ENCODE measurements at regions not wholly inside any gene's neighbourhood (a gene's known extent, or its start where the extent isn't known, plus 50 kb on each side); places are given as distances from the start of the nearest gene placed in this dataset.

- Histone ChIP-seq H3K4me2 (ENCODE audit: extremely low read depth, insufficient read depth, low read length) (no peak overlapping the region), H3K9ac (ENCODE audit: insufficient read depth, low read length) (no peak overlapping the region), H3K4me3 (replicated peaks in 1 of 4; ENCODE audit: control extremely low read depth in 1 of 4, insufficient read depth in 1 of 4, low read depth in 3 of 4, low read length in 4 of 4) (no peak overlapping the region), H3K9me3 (ENCODE audit: control insufficient read depth, insufficient read depth, low read depth, low read length) (no peaks in the 10 kb centered on the region), H3K79me2 (ENCODE audit: control insufficient read depth, insufficient read depth, low read length) (no peaks in the 10 kb centered on the region), H3K27ac (ENCODE audit: insufficient read depth, low read length) (no peak overlapping the region), H3K36me3 (ENCODE audit: control insufficient read depth, insufficient read depth, low read length) (no peaks in the 10 kb centered on the region), H2AFZ (ENCODE audit: low read length) (no peak overlapping the region), H4K20me1 (ENCODE audit: control insufficient read depth, extremely low read depth, insufficient read depth, low read length) (no peaks in the 10 kb centered on the region), H3K4me1 (ENCODE audit: control insufficient read depth, extremely low read depth, insufficient read depth, low read length) (no peaks in the 10 kb centered on the region), H3K27me3 (ENCODE audit: control insufficient read depth, insufficient read depth, low read length) (no peaks in the 10 kb centered on the region)
- TF ChIP-seq EZH2 (IDR thresholded peaks at IDR 0.05; ENCODE audit: low read length, missing control alignments) (no peak), CTCF (conservative IDR thresholded peaks at IDR 0.05 in 1 of 2, IDR thresholded peaks at IDR 0.05 in 1 of 2; ENCODE audit: low read depth in 1 of 2, low read length in 2 of 2) (no peak)
- no peak for DNase-seq (ENCODE audit: low read depth in 2 of 2)
Measured at GRCh38 chr7:68050627-68051026, 1054.0 kb downstream of the TYW1 start.

- H3K4me2 ChIP-seq (ENCODE audit: extremely low read depth, insufficient read depth, low read length), result no peak overlapping the region
- no peaks in the 10 kb centered on the region for H3K79me2 ChIP-seq (ENCODE audit: control insufficient read depth, insufficient read depth, low read length)
- no peak for DNase-seq (ENCODE audit: low read depth in 2 of 2)
- H3K9me3 ChIP-seq (ENCODE audit: control insufficient read depth, insufficient read depth, low read depth, low read length), result no peaks in the 10 kb centered on the region
- no peak for TF ChIP-seq EZH2 (IDR thresholded peaks at IDR 0.05; ENCODE audit: low read length, missing control alignments)
- no peak for TF ChIP-seq CTCF (conservative IDR thresholded peaks at IDR 0.05 in 1 of 2, IDR thresholded peaks at IDR 0.05 in 1 of 2; ENCODE audit: low read depth in 1 of 2, low read length in 2 of 2)
- no peaks in the 10 kb centered on the region for H3K27me3 ChIP-seq (ENCODE audit: control insufficient read depth, insufficient read depth, low read length)
- no peaks in the 10 kb centered on the region for H4K20me1 ChIP-seq (ENCODE audit: control insufficient read depth, extremely low read depth, insufficient read depth, low read length)
- no peaks in the 10 kb centered on the region for H3K36me3 ChIP-seq (ENCODE audit: control insufficient read depth, insufficient read depth, low read length)
- no peak overlapping the region for H2AFZ ChIP-seq (ENCODE audit: low read length)
- no peaks in the 10 kb centered on the region for H3K4me1 ChIP-seq (ENCODE audit: control insufficient read depth, extremely low read depth, insufficient read depth, low read length)
- H3K9ac ChIP-seq (ENCODE audit: insufficient read depth, low read length), result no peak overlapping the region
- H3K4me3 ChIP-seq (replicated peaks in 1 of 4; ENCODE audit: control extremely low read depth in 1 of 4, insufficient read depth in 1 of 4, low read depth in 3 of 4, low read length in 4 of 4), result no peak overlapping the region
- H3K27ac ChIP-seq (ENCODE audit: insufficient read depth, low read length), result no peak overlapping the region
Measured at GRCh38 chr7:68058014-68058413, 1061.4 kb downstream of the TYW1 start.

GRCh38 chr7:68063171-68063570, 1066.5 kb downstream of the TYW1 start:
- Histone ChIP-seq H3K9me3 (ENCODE audit: control insufficient read depth, insufficient read depth, low read depth, low read length) (no peaks in the 10 kb centered on the region), H3K4me2 (ENCODE audit: extremely low read depth, insufficient read depth, low read length) (no peak overlapping the region), H3K27ac (ENCODE audit: insufficient read depth, low read length) (no peak overlapping the region), H2AFZ (ENCODE audit: low read length) (no peak overlapping the region), H3K9ac (ENCODE audit: insufficient read depth, low read length) (no peak overlapping the region), H3K79me2 (ENCODE audit: control insufficient read depth, insufficient read depth, low read length) (no peaks in the 10 kb centered on the region), H4K20me1 (ENCODE audit: control insufficient read depth, extremely low read depth, insufficient read depth, low read length) (no peaks in the 10 kb centered on the region), H3K4me1 (ENCODE audit: control insufficient read depth, extremely low read depth, insufficient read depth, low read length) (no peaks in the 10 kb centered on the region), H3K36me3 (ENCODE audit: control insufficient read depth, insufficient read depth, low read length) (no peaks in the 10 kb centered on the region), H3K27me3 (ENCODE audit: control insufficient read depth, insufficient read depth, low read length) (no peaks in the 10 kb centered on the region), H3K4me3 (replicated peaks in 1 of 4; ENCODE audit: control extremely low read depth in 1 of 4, insufficient read depth in 1 of 4, low read depth in 3 of 4, low read length in 4 of 4) (no peak overlapping the region)
- DNase-seq (ENCODE audit: low read depth in 2 of 2), result no peak
- TF ChIP-seq CTCF (conservative IDR thresholded peaks at IDR 0.05 in 1 of 2, IDR thresholded peaks at IDR 0.05 in 1 of 2; ENCODE audit: low read depth in 1 of 2, low read length in 2 of 2), result peak in 1 of 2 donors; percentile 8
- no peak for TF ChIP-seq EZH2 (IDR thresholded peaks at IDR 0.05; ENCODE audit: low read length, missing control alignments)

Measured in fibroblast of lung (primary cell).